ENCODE measurements at regions not wholly inside any gene's neighbourhood (a gene's known extent, or its start where the extent isn't known, plus 50 kb on each side); places are given as distances from the start of the nearest gene placed in this dataset.

GRCh38 chr17:79422236-79422635, 188.6 kb downstream of the RBFOX3 start:
- Histone ChIP-seq H3K56ac (ENCODE audit: insufficient read length, low read depth, low read length) (no peak overlapping the region), H3K79me2 (ENCODE audit: insufficient read depth, low read length) (no peaks in the 10 kb centered on the region), H2AFZ (ENCODE audit: low read length) (no peak overlapping the region), H4K20me1 (ENCODE audit: control insufficient read depth, insufficient read depth, insufficient read length) (no peaks in the 10 kb centered on the region), H2BK5ac (ENCODE audit: insufficient read length, low read length) (no peak overlapping the region), H3K23me2 (ENCODE audit: insufficient read length, low read depth, low read length, poor library complexity, severe bottlenecking) (no peaks in the 10 kb centered on the region), H3K27ac (ENCODE audit: insufficient read length, low read depth, low read length) (no peak overlapping the region), H4K8ac (replicated peaks; ENCODE audit: insufficient read length, low read depth, low read length) (no peak overlapping the region), H2BK120ac (ENCODE audit: low read depth, low read length, poor library complexity, severe bottlenecking) (no peak overlapping the region), H4K91ac (ENCODE audit: insufficient read length, low read depth, low read length) (no peak overlapping the region), H2AK5ac (ENCODE audit: insufficient read length, low read length) (no peak overlapping the region), H3K18ac (ENCODE audit: insufficient read length, low read depth, low read length) (no peak overlapping the region), H3K4me2 (ENCODE audit: insufficient read depth, insufficient read length, low read length) (no peak overlapping the region), H2BK12ac (ENCODE audit: insufficient read length, low read depth, low read length) (no peak overlapping the region), H3K4ac (ENCODE audit: low read depth, low read length) (no peak overlapping the region), H3K27me3 (ENCODE audit: insufficient read depth, low read length) (no peaks in the 10 kb centered on the region), H3T11ph (ENCODE audit: low read length) (no peak overlapping the region), H3K14ac (ENCODE audit: insufficient read depth, low read length) (no peak overlapping the region; the same call in 1 of the 2 replicates), H3K9ac (ENCODE audit: extremely low read depth, insufficient read length, low read length) (no peak overlapping the region), H2BK20ac (ENCODE audit: low read depth, low read length, poor library complexity, severe bottlenecking) (no peak overlapping the region), H3K79me1 (ENCODE audit: insufficient read depth, low read depth, low read length, poor library complexity, severe bottlenecking) (no peaks in the 10 kb centered on the region), H2BK15ac (ENCODE audit: low read depth, low read length) (no peak overlapping the region), H4K5ac (ENCODE audit: insufficient read length, low read depth, low read length) (no peak overlapping the region), H3K9me3 (ENCODE audit: control insufficient read depth, low read depth, low read length) (no peaks in the 10 kb centered on the region), H3K4me1 (ENCODE audit: insufficient read depth, low read length) (no peaks in the 10 kb centered on the region), H3K23ac (ENCODE audit: insufficient read length, low read depth, low read length) (no peak overlapping the region)
- no peaks in the 10 kb centered on the region; a peak in 1 of 5 replicates for H3K9me3 Mint-ChIP-seq
- no peak for TF ChIP-seq CTCF (conservative IDR thresholded peaks at IDR 0.05)
- DNase-seq: no peak
- peaks cover 18% of the 10 kb centered on the region for H3K27me3 Mint-ChIP-seq (ENCODE audit: low read depth)
- peaks cover 2 to 18% of the 10 kb centered on the region in 2 experiments; a peak in 3 of 4 replicates for H3K4me1 Mint-ChIP-seq
- no CpG with 5 or more reads among the region's 15 CpGs for WGBS (ENCODE audit: extremely low coverage, insufficient read length, low lambda C conversion rate)
- no peak overlapping the region for H3K27ac Mint-ChIP-seq
- H3K4me3 Mint-ChIP-seq: no peak overlapping the region
- H3K36me3 Mint-ChIP-seq (ENCODE audit: insufficient read depth in 1 of 3, low read depth in 3 of 3): no peaks in the 10 kb centered on the region; a peak in 2 of 7 replicates

Measured in H9 (cell line).